Ishikawa (cell line): ENCODE measurements at regions not wholly inside any gene's neighbourhood (a gene's known extent, or its start where the extent isn't known, plus 50 kb on each side); places are given as distances from the start of the nearest gene placed in this dataset.

ENCODE experiments used
- CEBPB ChIP-seq: IDR thresholded peaks from 2 replicates; pipeline ENCODE4 v1.6.1; 2012
- CREB1 ChIP-seq: IDR thresholded peaks from 2 replicates; pipeline ENCODE4 v1.6.1; 2012; ENCODE audit warnings: low read depth
- EGR1 ChIP-seq: IDR thresholded peaks from 2 replicates; pipeline ENCODE4 v1.6.1; 2012
- EP300 ChIP-seq: IDR thresholded peaks from 2 replicates; pipeline ENCODE4 v1.6.1; 2012; ENCODE audit warnings: borderline replicate concordance
- FOXM1 ChIP-seq: IDR thresholded peaks from 2 replicates; pipeline ENCODE4 v1.6.1; 2012; ENCODE audit warnings: low read depth, borderline replicate concordance
- NFIC ChIP-seq: IDR thresholded peaks from 2 replicates; pipeline ENCODE4 v1.6.1; 2012
- RAD21 ChIP-seq: IDR thresholded peaks from 2 replicates; pipeline ENCODE4 v1.6.1; 2012; ENCODE audit warnings: low read depth
- TAF1 ChIP-seq: IDR thresholded peaks from 2 replicates; pipeline ENCODE4 v1.6.1; 2012; ENCODE audit warnings: low read depth, mild to moderate bottlenecking
- TCF12 ChIP-seq: IDR thresholded peaks from 2 replicates; pipeline ENCODE4 v1.6.1; 2012; ENCODE audit warnings: low read depth
- TEAD4 ChIP-seq: IDR thresholded peaks from 2 replicates; pipeline ENCODE4 v1.6.1; 2012
- YY1 ChIP-seq: IDR thresholded peaks from 2 replicates; pipeline ENCODE4 v1.6.1; 2012; ENCODE audit warnings: low read depth
- ZBTB7A ChIP-seq: IDR thresholded peaks from 2 replicates; pipeline ENCODE4 v1.6.1; 2012; ENCODE audit warnings: low read depth
- TF ChIP-seq, protein P1 (sequence below): IDR thresholded peaks from 2 replicates; pipeline ENCODE4 v1.6.1; 2012
- TF ChIP-seq, protein P2 (sequence below): IDR thresholded peaks from 2 replicates; pipeline ENCODE4 v1.6.1; 2012; ENCODE audit warnings: low read depth, mild to moderate bottlenecking
- TF ChIP-seq, protein P3 (sequence below): IDR thresholded peaks from 2 replicates; pipeline ENCODE4 v1.6.1; 2012

- TF ChIP-seq EP300 (no peak), TAF1 (no peak), ZBTB7A (no peak), FOXM1 (no peak), CEBPB (no peak), TEAD4 (no peak), NFIC (no peak), RAD21 (no peak), TCF12 (no peak), EGR1 (no peak), CREB1 (no peak), YY1 (no peak)
- TF ChIP-seq, protein P1, sequence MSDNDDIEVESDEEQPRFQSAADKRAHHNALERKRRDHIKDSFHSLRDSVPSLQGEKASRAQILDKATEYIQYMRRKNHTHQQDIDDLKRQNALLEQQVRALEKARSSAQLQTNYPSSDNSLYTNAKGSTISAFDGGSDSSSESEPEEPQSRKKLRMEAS, result no peak
- TF ChIP-seq, protein P2, sequence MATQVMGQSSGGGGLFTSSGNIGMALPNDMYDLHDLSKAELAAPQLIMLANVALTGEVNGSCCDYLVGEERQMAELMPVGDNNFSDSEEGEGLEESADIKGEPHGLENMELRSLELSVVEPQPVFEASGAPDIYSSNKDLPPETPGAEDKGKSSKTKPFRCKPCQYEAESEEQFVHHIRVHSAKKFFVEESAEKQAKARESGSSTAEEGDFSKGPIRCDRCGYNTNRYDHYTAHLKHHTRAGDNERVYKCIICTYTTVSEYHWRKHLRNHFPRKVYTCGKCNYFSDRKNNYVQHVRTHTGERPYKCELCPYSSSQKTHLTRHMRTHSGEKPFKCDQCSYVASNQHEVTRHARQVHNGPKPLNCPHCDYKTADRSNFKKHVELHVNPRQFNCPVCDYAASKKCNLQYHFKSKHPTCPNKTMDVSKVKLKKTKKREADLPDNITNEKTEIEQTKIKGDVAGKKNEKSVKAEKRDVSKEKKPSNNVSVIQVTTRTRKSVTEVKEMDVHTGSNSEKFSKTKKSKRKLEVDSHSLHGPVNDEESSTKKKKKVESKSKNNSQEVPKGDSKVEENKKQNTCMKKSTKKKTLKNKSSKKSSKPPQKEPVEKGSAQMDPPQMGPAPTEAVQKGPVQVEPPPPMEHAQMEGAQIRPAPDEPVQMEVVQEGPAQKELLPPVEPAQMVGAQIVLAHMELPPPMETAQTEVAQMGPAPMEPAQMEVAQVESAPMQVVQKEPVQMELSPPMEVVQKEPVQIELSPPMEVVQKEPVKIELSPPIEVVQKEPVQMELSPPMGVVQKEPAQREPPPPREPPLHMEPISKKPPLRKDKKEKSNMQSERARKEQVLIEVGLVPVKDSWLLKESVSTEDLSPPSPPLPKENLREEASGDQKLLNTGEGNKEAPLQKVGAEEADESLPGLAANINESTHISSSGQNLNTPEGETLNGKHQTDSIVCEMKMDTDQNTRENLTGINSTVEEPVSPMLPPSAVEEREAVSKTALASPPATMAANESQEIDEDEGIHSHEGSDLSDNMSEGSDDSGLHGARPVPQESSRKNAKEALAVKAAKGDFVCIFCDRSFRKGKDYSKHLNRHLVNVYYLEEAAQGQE, result no peak
Observed at GRCh38 chr14:31987721-31988120, 89.4 kb upstream of the ARHGAP5 start.

DNA sequence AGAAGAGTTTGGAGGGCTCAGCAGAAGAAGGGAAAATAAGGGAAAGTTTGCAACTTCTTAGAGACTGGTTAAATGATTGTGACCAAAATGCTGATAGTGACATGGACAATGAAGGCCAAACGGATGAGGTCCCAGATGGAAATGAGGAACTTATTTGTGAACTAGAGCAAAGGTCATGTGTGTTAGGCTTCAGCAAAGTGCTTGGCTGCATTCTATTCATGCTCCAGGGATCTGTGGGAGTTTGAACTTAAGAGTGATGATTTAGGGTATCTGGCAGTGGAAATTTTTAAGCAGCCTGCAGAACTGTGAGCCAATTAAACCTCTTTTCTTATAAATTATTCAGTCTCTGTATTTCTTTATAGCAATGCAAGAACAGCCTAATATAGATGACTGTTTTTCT is 88.9 kb upstream of the ARHGAP5 start:
- TF ChIP-seq, protein P1, result no peak

DNA sequence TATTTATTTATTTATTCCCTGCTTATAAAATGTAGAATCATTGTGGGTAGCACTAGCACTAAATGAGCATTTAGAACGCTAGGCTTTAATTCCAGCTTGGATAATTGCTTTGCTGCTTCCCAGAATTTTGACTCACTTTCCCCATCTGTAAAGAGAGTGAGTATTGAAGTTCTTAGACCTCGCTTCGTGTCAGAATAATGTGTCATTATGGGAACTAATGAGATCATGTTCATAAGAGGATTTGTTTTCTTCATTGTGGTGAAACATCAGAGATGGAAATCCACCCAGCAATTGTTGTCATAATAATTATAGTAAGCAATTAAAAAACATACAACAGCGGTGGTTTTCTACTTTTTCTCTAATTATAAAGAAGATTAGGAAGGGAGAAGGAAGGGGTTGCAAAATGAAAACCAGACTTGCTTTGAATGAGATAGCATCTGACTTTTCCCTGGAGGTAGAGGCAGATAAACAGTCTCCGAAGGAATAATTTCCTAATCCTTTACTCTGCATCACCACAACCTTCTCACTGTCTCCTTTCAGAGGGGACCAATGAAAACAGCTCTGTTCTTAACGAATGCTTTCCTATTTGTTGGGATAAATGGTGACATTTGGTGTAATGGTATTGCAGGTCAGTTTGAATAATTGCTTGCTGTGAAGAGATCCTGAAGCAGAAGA is 86.8 kb upstream of the ARHGAP5 start:
- no peak for TF ChIP-seq TCF12
- TF ChIP-seq EP300, result no peak
- TF ChIP-seq NFIC, result no peak
- TF ChIP-seq, protein P3, sequence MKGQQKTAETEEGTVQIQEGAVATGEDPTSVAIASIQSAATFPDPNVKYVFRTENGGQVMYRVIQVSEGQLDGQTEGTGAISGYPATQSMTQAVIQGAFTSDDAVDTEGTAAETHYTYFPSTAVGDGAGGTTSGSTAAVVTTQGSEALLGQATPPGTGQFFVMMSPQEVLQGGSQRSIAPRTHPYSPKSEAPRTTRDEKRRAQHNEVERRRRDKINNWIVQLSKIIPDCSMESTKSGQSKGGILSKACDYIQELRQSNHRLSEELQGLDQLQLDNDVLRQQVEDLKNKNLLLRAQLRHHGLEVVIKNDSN, result no peak
- no peak for TF ChIP-seq CREB1
- no peak for TF ChIP-seq EGR1

DNA sequence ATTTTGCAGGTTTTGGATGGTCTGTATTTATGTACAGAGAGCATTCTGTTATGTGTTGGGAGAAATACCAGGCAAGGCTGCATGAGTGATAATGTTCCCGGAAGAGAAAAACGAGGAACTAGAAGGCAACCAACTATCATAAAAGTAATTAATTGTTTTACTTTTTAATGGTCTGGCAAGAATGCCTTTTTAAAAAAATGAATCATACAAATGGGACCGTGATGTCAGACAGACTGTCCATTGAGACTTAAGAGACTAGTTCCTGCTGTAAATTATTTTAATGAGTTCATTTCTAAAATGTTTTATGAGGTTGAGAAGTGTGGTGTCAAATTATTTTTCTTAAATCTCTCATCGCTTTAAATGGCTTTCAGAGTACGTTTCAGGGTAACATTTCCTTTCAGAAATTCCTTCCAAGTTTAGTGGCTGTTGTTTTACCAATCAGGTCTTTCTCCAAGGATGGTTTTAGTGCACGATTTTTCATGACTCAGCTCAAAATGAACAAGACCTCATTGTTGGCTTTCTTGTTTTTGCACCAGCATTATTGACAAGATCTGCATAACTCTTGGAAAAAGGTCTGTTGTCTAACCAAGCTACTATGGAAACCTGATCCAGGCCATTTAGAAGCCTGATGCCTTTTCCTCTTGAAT is 86.1 kb upstream of the ARHGAP5 start:
- TF ChIP-seq TCF12 (no peak), EP300 (no peak)

DNA sequence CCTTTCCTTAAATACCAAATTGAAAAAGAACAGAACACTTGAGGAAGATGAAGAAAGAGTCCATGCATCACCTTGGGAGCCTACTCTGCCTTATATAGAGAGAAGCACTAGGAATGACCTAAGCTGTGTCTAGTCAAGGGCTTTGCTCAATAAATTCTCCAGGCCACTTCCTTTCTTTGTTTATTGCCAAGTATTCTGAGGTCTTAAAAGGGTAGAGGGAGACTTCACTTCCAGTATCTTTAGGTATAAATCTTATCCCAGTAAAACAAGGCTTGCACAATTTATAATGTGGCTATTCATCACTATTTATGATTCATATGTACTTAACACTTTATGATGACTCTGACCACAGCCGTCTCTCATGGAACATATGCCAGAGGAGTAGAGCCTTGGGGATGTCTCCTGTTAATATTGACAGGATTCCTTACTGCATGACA is 85.1 kb upstream of the ARHGAP5 start:
- TF ChIP-seq EGR1 (no peak), TEAD4 (no peak), RAD21 (no peak), EP300 (no peak), ZBTB7A (no peak), NFIC (no peak), TCF12 (no peak), CEBPB (no peak), TAF1 (no peak)
- TF ChIP-seq, protein P3, result no peak
- TF ChIP-seq, protein P1, result no peak
- TF ChIP-seq, protein P2, result no peak

DNA sequence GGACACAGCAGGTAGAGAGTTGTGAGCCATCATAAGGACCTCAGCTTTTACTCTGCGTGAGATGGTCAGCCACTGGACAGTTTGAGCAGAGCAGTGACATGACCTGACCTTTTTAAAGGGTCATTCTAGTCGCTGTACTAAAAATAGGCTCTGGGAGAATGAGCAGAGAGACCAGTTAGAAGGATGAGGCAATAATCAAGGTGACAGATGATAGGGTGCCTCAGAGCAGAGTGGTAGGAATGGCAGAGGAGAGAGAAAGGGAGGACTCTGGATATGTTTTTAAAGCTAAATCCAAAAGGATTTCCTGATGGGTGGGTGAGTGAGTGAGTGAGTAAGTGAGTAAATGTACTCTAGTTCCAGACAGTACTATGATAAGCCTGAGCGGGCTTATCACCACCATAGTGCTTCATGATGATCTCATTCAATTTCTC is 83.6 kb upstream of the ARHGAP5 start:
- TF ChIP-seq TEAD4, result no peak
- TF ChIP-seq, protein P3, result no peak
- no peak for TF ChIP-seq TCF12
- TF ChIP-seq TAF1, result no peak
- TF ChIP-seq, protein P2, result no peak
- no peak for TF ChIP-seq CEBPB
- no peak for TF ChIP-seq YY1
- TF ChIP-seq ZBTB7A, result no peak
- TF ChIP-seq EP300, result no peak
